IMR-90 (cell line): ENCODE measurements at regions not wholly inside any gene's neighbourhood (a gene's known extent, or its start where the extent isn't known, plus 50 kb on each side); places are given as distances from the start of the nearest gene placed in this dataset.
A peak's percentile ranks its signal among the peaks of the same experiment; 100 is the strongest.

Source experiments
- ATAC-seq: fragments of 200-7000 bp; cut with Tn5 transposase; 2 replicates; pipeline ENCODE4 v1.9.1; 2020; ENCODE audit warnings: low read depth, mild to moderate bottlenecking, moderate library complexity
- BruUV-seq: library from RNA; stranded (reverse); fragments of 400-500 nt; replicated peaks from 2 replicates; lab custom pipeline; 2021; lab: Mats Ljungman, UMichigan
- CTCF ChIA-PET: fragments of 300-600 bp; formaldehyde crosslinking; extraction: SDS; loops from one replicate; lab custom pipeline; 2021; ENCODE audit warnings: antibody characterized with exemption; lab: Yijun Ruan, JAX
- POLR2A ChIA-PET: fragments of 300-600 bp; sonication (Branson Sonifier 250); formaldehyde crosslinking; loops from one replicate; lab custom pipeline; 2022; ENCODE audit warnings: antibody characterized with exemption; ENCODE audit not compliant: unreplicated experiment; lab: Charles Lee
- DNase-seq: peaks from one replicate; pipeline ENCODE4 v3.0.0; 2013
- H2AFZ ChIP-seq: replicated peaks from 2 replicates; pipeline ENCODE3; 2013; ENCODE audit warnings: low read length, mild to moderate bottlenecking; ENCODE audit not compliant: poor library complexity
- H2AK5ac ChIP-seq: 2 replicates; pipeline ENCODE4 v1.6.1; 2013; ENCODE audit warnings: low read depth, low read length, inconsistent platforms
- H2AK9ac ChIP-seq: replicated peaks from 2 replicates; pipeline ENCODE3; 2013; ENCODE audit warnings: mild to moderate bottlenecking, low read depth, low read length, moderate library complexity; ENCODE audit not compliant: poor library complexity
- H2BK120ac ChIP-seq: 2 replicates; pipeline ENCODE4 v1.6.1; 2013; ENCODE audit warnings: low read depth, low read length, inconsistent platforms
- H2BK15ac ChIP-seq: 3 replicates; pipeline ENCODE4 v1.6.1; 2013; ENCODE audit warnings: low read depth, low read length, inconsistent platforms
- H2BK20ac ChIP-seq: 2 replicates; pipeline ENCODE4 v1.6.1; 2013; ENCODE audit warnings: low read depth, mild to moderate bottlenecking, inconsistent platforms, low read length, moderate library complexity
- H2BK5ac ChIP-seq: 2 replicates; pipeline ENCODE4 v1.6.1; 2013; ENCODE audit warnings: mild to moderate bottlenecking, low read depth, low read length, inconsistent platforms; ENCODE audit not compliant: poor library complexity, severe bottlenecking
- H3K14ac ChIP-seq: replicated peaks from 2 replicates; pipeline ENCODE4 v1.6.1; 2013; ENCODE audit warnings: low read depth, low read length, inconsistent platforms
- H3K18ac ChIP-seq: 2 replicates; pipeline ENCODE4 v1.6.1; 2013; ENCODE audit warnings: low read depth, low read length, control low read depth
- H3K23ac ChIP-seq: 2 replicates; pipeline ENCODE4 v1.6.1; 2013; ENCODE audit warnings: low read depth, low read length, inconsistent platforms
- H3K27ac ChIP-seq: 2 replicates; pipeline ENCODE4 v1.5.1; 2013; ENCODE audit warnings: mild to moderate bottlenecking, control low read depth, low read length; ENCODE audit not compliant: insufficient read depth
- H3K27me3 ChIP-seq: 2 replicates; pipeline ENCODE4 v1.6.1; 2013; ENCODE audit warnings: low read length; ENCODE audit not compliant: control insufficient read depth, insufficient read depth
- H3K36me3 ChIP-seq: 2 replicates; pipeline ENCODE4 v1.6.1; 2013; ENCODE audit warnings: low read length, mixed read lengths; ENCODE audit not compliant: control insufficient read depth, insufficient read depth
- H3K4ac ChIP-seq: 2 replicates; pipeline ENCODE4 v1.6.1; 2013; ENCODE audit warnings: low read depth, low read length, inconsistent platforms
- H3K4me1 ChIP-seq: 2 replicates; pipeline ENCODE4 v1.6.1; 2013; ENCODE audit warnings: low read length, mixed read lengths; ENCODE audit not compliant: control insufficient read depth, insufficient read depth
- H3K4me2 ChIP-seq: 2 replicates; pipeline ENCODE4 v1.6.1; 2013; ENCODE audit warnings: low read depth, mild to moderate bottlenecking, control low read depth, low read length, moderate library complexity
- H3K4me3 ChIP-seq: 2 replicates; pipeline ENCODE4 v1.5.1; 2013; ENCODE audit warnings: low read depth, mild to moderate bottlenecking, control low read depth, low read length, moderate library complexity; ENCODE audit not compliant: insufficient read depth
- H3K56ac ChIP-seq: 2 replicates; pipeline ENCODE4 v1.6.1; 2013; ENCODE audit warnings: low read length, inconsistent platforms; ENCODE audit not compliant: insufficient read depth; ENCODE audit errors: extremely low read depth
- H3K79me1 ChIP-seq, 2 experiments: 2 replicates each; pipeline ENCODE4 v1.6.1; 2013; ENCODE audit warnings: low read length in 2 of 2, inconsistent platforms in 1 of 2, low read depth in 1 of 2
- H3K9ac ChIP-seq: 2 replicates; pipeline ENCODE4 v1.6.1; 2013; ENCODE audit warnings: low read depth, low read length, control low read depth
- H3K9me1 ChIP-seq: 2 replicates; pipeline ENCODE4 v1.6.1; 2013; ENCODE audit warnings: low read length, inconsistent platforms; ENCODE audit not compliant: insufficient read depth
- H3K9me3 ChIP-seq: 2 replicates; pipeline ENCODE4 v1.6.1; 2013; ENCODE audit warnings: low read length; ENCODE audit not compliant: control insufficient read depth, insufficient read depth
- H4K20me1 ChIP-seq: 2 replicates; pipeline ENCODE4 v1.6.1; 2013; ENCODE audit warnings: low read length, inconsistent platforms; ENCODE audit not compliant: insufficient read depth
- H4K5ac ChIP-seq: 2 replicates; pipeline ENCODE4 v1.6.1; 2013; ENCODE audit warnings: mild to moderate bottlenecking, low read depth, low read length, control low read depth
- H4K8ac ChIP-seq, 2 experiments: 2 replicates each; pipeline ENCODE4 v1.6.1; 2013; ENCODE audit warnings: low read depth in 2 of 2, low read length in 2 of 2, control low read depth in 1 of 2, inconsistent platforms in 1 of 2
- H4K91ac ChIP-seq: 2 replicates; pipeline ENCODE4 v1.6.1; 2013; ENCODE audit warnings: low read depth, low read length, inconsistent platforms; ENCODE audit not compliant: insufficient read depth
- CEBPB ChIP-seq: IDR thresholded peaks from 2 replicates; pipeline ENCODE4 v1.6.1; 2012; ENCODE audit warnings: low read depth, low read length, improper control_type of control experiment
- MAZ ChIP-seq: IDR thresholded peaks from 2 replicates; pipeline ENCODE4 v1.6.1; 2012; ENCODE audit warnings: low read depth, mild to moderate bottlenecking, low read length, improper control_type of control experiment, moderate library complexity, borderline replicate concordance
- dilution Hi-C: fragments of 300-500 bp; cut with HindIII; formaldehyde crosslinking; loops from one replicate; pipeline ENCODE4 v1.14.3; 2018; ENCODE audit warnings: low sequenced_read_pairs; ENCODE audit not compliant: unreplicated experiment
- in situ Hi-C: fragments of 300-500 bp; cut with MboI; formaldehyde crosslinking; loops from 3 replicates; pipeline ENCODE4 v1.14.3; 2019; ENCODE audit warnings: low sequenced_read_pairs, inconsistent platforms, mixed read lengths
- intact Hi-C: fragments of 100-400 bp; cut with micrococcal nuclease; formaldehyde crosslinking; loops from 2 replicates; pipeline ENCODE4 v1.10.0; 2022
- TF ChIP-seq, protein P1 (sequence below): fragments of 150-350 bp; IDR thresholded peaks from 2 replicates; pipeline ENCODE4 v1.6.1; 2017; ENCODE audit warnings: mild to moderate bottlenecking, antibody characterized with exemption, low read length, low read depth

DNA sequence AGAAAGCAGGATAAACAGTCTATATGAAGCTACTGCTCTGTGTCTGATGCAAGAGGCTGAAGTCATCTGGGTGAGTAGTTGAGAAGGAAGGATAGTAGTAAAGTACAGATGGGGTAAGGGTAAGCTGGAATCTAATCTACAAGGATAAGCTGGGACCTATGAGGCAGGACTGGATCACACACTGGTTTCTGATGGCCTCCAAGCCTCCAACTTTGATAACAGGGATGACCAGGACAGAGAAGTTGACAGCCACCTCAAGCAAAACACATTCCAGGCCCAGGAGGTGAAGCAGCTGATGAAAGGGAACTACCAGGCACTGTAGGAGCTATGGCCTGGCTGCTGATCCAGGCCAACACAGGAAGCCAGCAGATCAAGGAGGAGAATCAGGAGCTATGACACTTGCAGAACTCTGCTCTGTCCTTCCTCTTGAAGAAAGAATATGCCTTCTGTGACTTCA lies 278.1 kb upstream of the TMEM229A start:
- H3K79me1 ChIP-seq: no peaks in the 10 kb centered on the region
- no peak overlapping the region for H3K9ac ChIP-seq
- DNase-seq (peak; percentile 39), ATAC-seq (peak; percentile 37; the same call in 1 of the 2 replicates)
- H2BK5ac ChIP-seq: peak overlapping the region; percentile 28
- H3K23ac ChIP-seq: no peak overlapping the region
- no TSS peak for BruUV-seq
- no peak overlapping the region for H3K4me2 ChIP-seq
- TF ChIP-seq CEBPB: peak; percentile 59; the same call in 1 of the 2 replicates
- TF ChIP-seq, protein P1, sequence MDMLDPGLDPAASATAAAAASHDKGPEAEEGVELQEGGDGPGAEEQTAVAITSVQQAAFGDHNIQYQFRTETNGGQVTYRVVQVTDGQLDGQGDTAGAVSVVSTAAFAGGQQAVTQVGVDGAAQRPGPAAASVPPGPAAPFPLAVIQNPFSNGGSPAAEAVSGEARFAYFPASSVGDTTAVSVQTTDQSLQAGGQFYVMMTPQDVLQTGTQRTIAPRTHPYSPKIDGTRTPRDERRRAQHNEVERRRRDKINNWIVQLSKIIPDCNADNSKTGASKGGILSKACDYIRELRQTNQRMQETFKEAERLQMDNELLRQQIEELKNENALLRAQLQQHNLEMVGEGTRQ: no peak
- TF ChIP-seq MAZ: no peak
- in situ Hi-C loops (no loop called here), intact Hi-C loops (no loop called here), dilution Hi-C loops (no loop called here)
- H2BK15ac ChIP-seq: peak overlapping the region; percentile 69; the same call in 1 of the 3 replicates
- peak overlapping the region; percentile 13 to 86; a peak in 3 of 4 replicates for H4K8ac ChIP-seq
- H3K9me1 ChIP-seq: 0 out of 2 replicates have a peak, but pooled peaks cover 2% of the 10 kb centered on the region
- no peak overlapping the region for H2AK9ac ChIP-seq
- H3K4me1 ChIP-seq: peaks cover 4% of the 10 kb centered on the region
- H2BK20ac ChIP-seq: peak overlapping the region; percentile 93; the same call in 1 of the 2 replicates
- peak overlapping the region; percentile 46 for H4K91ac ChIP-seq
- H4K20me1 ChIP-seq: no peaks in the 10 kb centered on the region
- H3K14ac ChIP-seq: peak overlapping the region; percentile 85; the same call in 1 of the 2 replicates
- H3K9me3 ChIP-seq: no peaks in the 10 kb centered on the region
- H3K36me3 ChIP-seq: no peaks in the 10 kb centered on the region
- ChIA-PET POLR2A (no interaction called here), CTCF (no interaction called here)
- no peak overlapping the region for H2AK5ac ChIP-seq
- no peak overlapping the region for H3K4me3 ChIP-seq
- peak overlapping the region; percentile 80 for H4K5ac ChIP-seq
- H3K27me3 ChIP-seq: no peaks in the 10 kb centered on the region
- no peak overlapping the region for H3K56ac ChIP-seq
- H3K4ac ChIP-seq: peak overlapping the region; percentile 86
- peak overlapping the region; percentile 24 for H2AFZ ChIP-seq
- H3K18ac ChIP-seq: peak overlapping the region; percentile 65
- H2BK120ac ChIP-seq: peak overlapping the region; percentile 92
- H3K27ac ChIP-seq: peak overlapping the region; percentile 45; the same call in 1 of the 2 replicates
